Keratinocyte (primary cell): ENCODE measurements at regions not wholly inside any gene's neighbourhood (a gene's known extent, or its start where the extent isn't known, plus 50 kb on each side); places are given as distances from the start of the nearest gene placed in this dataset.

Source experiments
- DNase-seq: peaks from one replicate; pipeline ENCODE4 v3.0.0-alpha.2; 2011; ENCODE audit warnings: low read depth, missing footprints, low spot score
- FAIRE-seq: peaks from 2 replicates; lab custom pipeline; 2011; peaks lifted over from hg19 to GRCh38; lab: Jason Lieb, UNC
- H2AFZ ChIP-seq: 2 replicates; pipeline ENCODE4 v1.6.0; 2012; ENCODE audit warnings: low read length, control low read depth, inconsistent platforms; ENCODE audit not compliant: control insufficient read depth
- H3K27ac ChIP-seq: 2 replicates; pipeline ENCODE4 v1.5.1; 2011; ENCODE audit warnings: low read length; ENCODE audit not compliant: control insufficient read depth, insufficient read depth
- H3K27me3 ChIP-seq: 3 replicates; pipeline ENCODE4 v1.6.0; 2011; ENCODE audit warnings: low read length; ENCODE audit not compliant: control insufficient read depth, insufficient read depth; ENCODE audit errors: extremely low read depth
- H3K36me3 ChIP-seq, 2 experiments: 2 replicates in 1 of 2; 3 replicates in 1 of 2; pipeline ENCODE4 v1.5.1; 2011; ENCODE audit warnings: low read length in 2 of 2, mild to moderate bottlenecking in 1 of 2; ENCODE audit not compliant: control insufficient read depth in 2 of 2, insufficient read depth in 2 of 2; ENCODE audit errors: extremely low read depth in 1 of 2
- H3K4me1 ChIP-seq: 3 replicates; pipeline ENCODE4 v1.5.1; 2011; ENCODE audit warnings: low read length; ENCODE audit not compliant: control insufficient read depth, insufficient read depth; ENCODE audit errors: extremely low read depth
- H3K4me2 ChIP-seq: 3 replicates; pipeline ENCODE4 v1.6.0; 2011; ENCODE audit warnings: low read depth, low read length; ENCODE audit not compliant: control insufficient read depth, insufficient read depth; ENCODE audit errors: extremely low read depth
- H3K4me3 ChIP-seq, 3 experiments: fragments of 200-600 bp in 1 of 3; sonication (generic) in 1 of 3; 2 replicates in 2 of 3; 3 replicates in 1 of 3; pipeline ENCODE4 v1.5.1; 2011 to 2016; ENCODE audit warnings: low read length in 3 of 3, mild to moderate bottlenecking in 3 of 3, control low read depth in 2 of 3, inconsistent platforms in 1 of 3, low read depth in 1 of 3, mixed read lengths in 1 of 3, mixed run types in 1 of 3, moderate library complexity in 1 of 3; ENCODE audit not compliant: control insufficient read depth in 2 of 3, insufficient read depth in 2 of 3; ENCODE audit errors: extremely low read depth in 1 of 3
- H3K79me2 ChIP-seq: 2 replicates; pipeline ENCODE4 v1.6.0; 2012; ENCODE audit warnings: low read length; ENCODE audit not compliant: control insufficient read depth, insufficient read depth
- H3K9ac ChIP-seq: 3 replicates; pipeline ENCODE4 v1.6.0; 2011; ENCODE audit warnings: low read length; ENCODE audit not compliant: control insufficient read depth, insufficient read depth; ENCODE audit errors: extremely low read depth
- H3K9me1 ChIP-seq: 3 replicates; pipeline ENCODE4 v1.6.0; 2011; ENCODE audit warnings: low read length; ENCODE audit not compliant: control insufficient read depth, insufficient read depth; ENCODE audit errors: extremely low read depth
- H3K9me3 ChIP-seq: 2 replicates; pipeline ENCODE4 v1.5.1; 2012; ENCODE audit warnings: low read depth, low read length; ENCODE audit not compliant: control insufficient read depth
- H4K20me1 ChIP-seq: 3 replicates; pipeline ENCODE4 v1.6.0; 2011; ENCODE audit warnings: low read length; ENCODE audit not compliant: control insufficient read depth, insufficient read depth; ENCODE audit errors: extremely low read depth
- EZH2 ChIP-seq: IDR thresholded peaks from one replicate; pipeline ENCODE4 v1.6.1; 2012; ENCODE audit warnings: inconsistent platforms, mild to moderate bottlenecking, low read length, moderate library complexity
- dilution Hi-C: fragments of 300-500 bp; cut with MboI; formaldehyde crosslinking; loops from one replicate; pipeline ENCODE4 v1.7.0; 2020; ENCODE audit warnings: low sequenced_read_pairs; ENCODE audit not compliant: extremely low pct_ligation_motif_present
- TF ChIP-seq, protein P1 (sequence below), 3 experiments: IDR thresholded peaks in 1 of 3; conservative IDR thresholded peaks in 1 of 3; optimal IDR thresholded peaks in 1 of 3; 2 replicates in 2 of 3; 3 replicates in 1 of 3; pipeline versions ENCODE3 to v1.5.1; 2011; ENCODE audit warnings: low read length in 3 of 3, mild to moderate bottlenecking in 3 of 3, moderate library complexity in 2 of 3, control low read depth in 1 of 3, inconsistent platforms in 1 of 3; ENCODE audit not compliant: insufficient read depth in 2 of 3; ENCODE audit errors: extremely low read depth in 1 of 3

DNA sequence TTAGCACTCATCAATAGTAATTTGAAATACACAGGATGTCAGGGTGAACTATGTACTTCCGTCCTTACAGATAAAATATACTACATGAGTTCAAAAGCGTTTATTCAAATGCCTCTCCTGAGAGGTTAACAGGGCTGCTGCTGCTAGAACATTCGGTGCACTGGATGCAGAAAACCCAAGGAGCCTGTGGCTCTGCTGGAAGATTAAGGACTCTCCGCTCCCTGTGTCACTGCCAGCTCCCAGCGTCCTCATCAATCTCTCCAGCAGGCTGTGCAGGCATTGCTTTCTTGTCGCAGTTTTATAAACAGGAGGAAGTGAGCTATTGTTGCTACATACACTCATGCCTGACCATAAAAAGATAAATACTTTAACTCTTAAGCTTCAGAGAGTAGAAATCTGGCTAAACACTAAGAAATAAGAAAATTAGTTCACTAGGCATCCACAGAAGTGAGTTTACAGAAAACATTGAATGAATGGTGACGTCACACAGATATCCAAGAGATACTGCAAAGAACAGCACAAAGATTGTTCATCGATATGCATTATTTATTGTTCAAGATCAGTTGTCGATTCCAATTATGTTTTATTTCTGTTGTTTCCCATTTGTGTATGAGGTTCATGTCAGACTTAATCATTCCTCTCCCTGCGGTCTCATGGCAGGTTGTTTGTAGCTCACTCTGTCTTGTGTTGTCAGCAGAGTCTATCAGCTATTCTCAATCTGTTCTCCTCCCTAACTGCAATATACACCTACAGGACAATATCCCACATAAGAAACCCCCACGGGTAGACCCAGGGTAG lies 127.9 kb upstream of the MON1B start:
- no peaks in the 10 kb centered on the region for H3K9me3 ChIP-seq
- DNase-seq (no peak), FAIRE-seq (no peak)
- H2AFZ ChIP-seq: no peak overlapping the region
- H3K4me1 ChIP-seq: no peaks in the 10 kb centered on the region
- no peaks in the 10 kb centered on the region for H3K27me3 ChIP-seq
- H3K9me1 ChIP-seq: no peaks in the 10 kb centered on the region
- H3K79me2 ChIP-seq: no peaks in the 10 kb centered on the region
- no peak for TF ChIP-seq EZH2
- TF ChIP-seq, protein P1, sequence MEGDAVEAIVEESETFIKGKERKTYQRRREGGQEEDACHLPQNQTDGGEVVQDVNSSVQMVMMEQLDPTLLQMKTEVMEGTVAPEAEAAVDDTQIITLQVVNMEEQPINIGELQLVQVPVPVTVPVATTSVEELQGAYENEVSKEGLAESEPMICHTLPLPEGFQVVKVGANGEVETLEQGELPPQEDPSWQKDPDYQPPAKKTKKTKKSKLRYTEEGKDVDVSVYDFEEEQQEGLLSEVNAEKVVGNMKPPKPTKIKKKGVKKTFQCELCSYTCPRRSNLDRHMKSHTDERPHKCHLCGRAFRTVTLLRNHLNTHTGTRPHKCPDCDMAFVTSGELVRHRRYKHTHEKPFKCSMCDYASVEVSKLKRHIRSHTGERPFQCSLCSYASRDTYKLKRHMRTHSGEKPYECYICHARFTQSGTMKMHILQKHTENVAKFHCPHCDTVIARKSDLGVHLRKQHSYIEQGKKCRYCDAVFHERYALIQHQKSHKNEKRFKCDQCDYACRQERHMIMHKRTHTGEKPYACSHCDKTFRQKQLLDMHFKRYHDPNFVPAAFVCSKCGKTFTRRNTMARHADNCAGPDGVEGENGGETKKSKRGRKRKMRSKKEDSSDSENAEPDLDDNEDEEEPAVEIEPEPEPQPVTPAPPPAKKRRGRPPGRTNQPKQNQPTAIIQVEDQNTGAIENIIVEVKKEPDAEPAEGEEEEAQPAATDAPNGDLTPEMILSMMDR (optimal IDR thresholded peaks at IDR 0.05 in 1 of 3, IDR thresholded peaks at IDR 0.05 in 1 of 3, conservative IDR thresholded peaks at IDR 0.05 in 1 of 3; ENCODE audit: extremely low read depth in 1 of 3, insufficient read depth in 2 of 3, low read length in 3 of 3): no peak
- no peak overlapping the region for H3K4me3 ChIP-seq
- H4K20me1 ChIP-seq: no peaks in the 10 kb centered on the region
- H3K36me3 ChIP-seq: no peaks in the 10 kb centered on the region
- dilution Hi-C loops: no loop called here
- H3K9ac ChIP-seq: no peak overlapping the region
- no peak overlapping the region for H3K4me2 ChIP-seq
- no peak overlapping the region for H3K27ac ChIP-seq

- Histone ChIP-seq H3K4me1 (no peaks in the 10 kb centered on the region), H3K9ac (no peak overlapping the region), H3K4me3 (no peak overlapping the region), H2AFZ (no peak overlapping the region), H3K36me3 (no peaks in the 10 kb centered on the region), H3K27ac (no peak overlapping the region), H3K9me3 (no peaks in the 10 kb centered on the region), H3K79me2 (no peaks in the 10 kb centered on the region), H3K9me1 (no peaks in the 10 kb centered on the region), H3K27me3 (no peaks in the 10 kb centered on the region), H4K20me1 (no peaks in the 10 kb centered on the region), H3K4me2 (no peak overlapping the region)
- dilution Hi-C loops: no loop called here
- DNase-seq: no peak
- TF ChIP-seq EZH2: no peak
- TF ChIP-seq, protein P1 (optimal IDR thresholded peaks at IDR 0.05 in 1 of 3, IDR thresholded peaks at IDR 0.05 in 1 of 3, conservative IDR thresholded peaks at IDR 0.05 in 1 of 3; ENCODE audit: extremely low read depth in 1 of 3, insufficient read depth in 2 of 3, low read length in 3 of 3): no peak
- FAIRE-seq: no peak
These were observed 127.3 kb upstream of the MON1B start for GRCh38 chr16:77063676-77064016.
